H9 (cell line): ENCODE measurements at regions not wholly inside any gene's neighbourhood (a gene's known extent, or its start where the extent isn't known, plus 50 kb on each side); places are given as distances from the start of the nearest gene placed in this dataset.

Experiments
- DNase-seq: peaks from one replicate; pipeline ENCODE4 v3.0.0-alpha.2; 2017
- H2AFZ ChIP-seq: one replicate; pipeline ENCODE4 v1.6.1; 2013; ENCODE audit warnings: mild to moderate bottlenecking, low read length, control low read depth, moderate library complexity
- H2AK5ac ChIP-seq: 2 replicates; pipeline ENCODE4 v1.6.1; 2013; ENCODE audit warnings: low read length, control low read depth, mixed read lengths; ENCODE audit not compliant: insufficient read length
- H2BK120ac ChIP-seq: one replicate; pipeline ENCODE4 v1.6.1; 2013; ENCODE audit warnings: low read depth, mild to moderate bottlenecking, low read length, control low read depth, inconsistent platforms; ENCODE audit not compliant: poor library complexity, severe bottlenecking
- H2BK12ac ChIP-seq: 2 replicates; pipeline ENCODE4 v1.6.1; 2013; ENCODE audit warnings: low read length, control low read depth, mixed read lengths, low read depth; ENCODE audit not compliant: insufficient read length
- H2BK15ac ChIP-seq: 2 replicates; pipeline ENCODE4 v1.6.1; 2013; ENCODE audit warnings: low read depth, low read length, control low read depth
- H2BK20ac ChIP-seq: one replicate; pipeline ENCODE4 v1.6.1; 2013; ENCODE audit warnings: low read depth, mild to moderate bottlenecking, low read length, control low read depth, inconsistent platforms; ENCODE audit not compliant: poor library complexity, severe bottlenecking
- H2BK5ac ChIP-seq: 2 replicates; pipeline ENCODE4 v1.6.1; 2013; ENCODE audit warnings: low read length, control low read depth, mixed read lengths; ENCODE audit not compliant: insufficient read length
- H3K14ac ChIP-seq: 2 replicates; pipeline ENCODE4 v1.6.1; 2013; ENCODE audit warnings: low read length, control low read depth; ENCODE audit not compliant: insufficient read depth
- H3K18ac ChIP-seq: 2 replicates; pipeline ENCODE4 v1.6.1; 2013; ENCODE audit warnings: low read depth, mild to moderate bottlenecking, mixed read lengths, low read length, control low read depth; ENCODE audit not compliant: insufficient read length
- H3K23ac ChIP-seq: 2 replicates; pipeline ENCODE4 v1.6.1; 2013; ENCODE audit warnings: low read length, control low read depth, mixed read lengths, low read depth; ENCODE audit not compliant: insufficient read length
- H3K23me2 ChIP-seq: 2 replicates; pipeline ENCODE4 v1.6.1; 2013; ENCODE audit warnings: low read depth, mild to moderate bottlenecking, mixed read lengths, low read length, control low read depth; ENCODE audit not compliant: insufficient read length, poor library complexity, severe bottlenecking
- H3K27ac ChIP-seq: 2 replicates; pipeline ENCODE4 v1.5.1; 2013; ENCODE audit warnings: low read length, control low read depth, mixed read lengths, low read depth; ENCODE audit not compliant: insufficient read length
- H3K27me3 ChIP-seq: 2 replicates; pipeline ENCODE4 v1.6.1; 2013; ENCODE audit warnings: low read length, control low read depth, inconsistent platforms; ENCODE audit not compliant: insufficient read depth
- H3K4ac ChIP-seq: 2 replicates; pipeline ENCODE4 v1.6.1; 2013; ENCODE audit warnings: low read depth, mild to moderate bottlenecking, control low read depth, inconsistent platforms, low read length, moderate library complexity
- H3K4me1 ChIP-seq: 2 replicates; pipeline ENCODE4 v1.6.1; 2013; ENCODE audit warnings: low read length, control low read depth, inconsistent platforms; ENCODE audit not compliant: insufficient read depth
- H3K4me2 ChIP-seq: 2 replicates; pipeline ENCODE4 v1.6.1; 2013; ENCODE audit warnings: low read length, control low read depth, mixed read lengths; ENCODE audit not compliant: insufficient read length, insufficient read depth
- H3K56ac ChIP-seq: 2 replicates; pipeline ENCODE4 v1.6.1; 2013; ENCODE audit warnings: low read depth, mild to moderate bottlenecking, mixed read lengths, low read length, control low read depth; ENCODE audit not compliant: insufficient read length
- H3K79me1 ChIP-seq: 2 replicates; pipeline ENCODE4 v1.6.1; 2013; ENCODE audit warnings: low read depth, mild to moderate bottlenecking, moderate library complexity, low read length, control low read depth, inconsistent platforms; ENCODE audit not compliant: insufficient read depth, poor library complexity, severe bottlenecking
- H3K79me2 ChIP-seq: 2 replicates; pipeline ENCODE4 v1.6.1; 2013; ENCODE audit warnings: low read length, control low read depth, inconsistent platforms; ENCODE audit not compliant: insufficient read depth
- H3K9ac ChIP-seq: 2 replicates; pipeline ENCODE4 v1.6.1; 2013; ENCODE audit warnings: low read length, control low read depth, mixed read lengths; ENCODE audit not compliant: insufficient read length; ENCODE audit errors: extremely low read depth
- H3K9me3 ChIP-seq: one replicate; pipeline ENCODE4 v1.6.1; 2013; ENCODE audit warnings: low read depth, low read length, inconsistent platforms; ENCODE audit not compliant: control insufficient read depth
- H3T11ph ChIP-seq: one replicate; pipeline ENCODE4 v1.6.1; 2013; ENCODE audit warnings: mild to moderate bottlenecking, low read length, control low read depth, inconsistent platforms
- H4K20me1 ChIP-seq: one replicate; pipeline ENCODE4 v1.6.1; 2013; ENCODE audit not compliant: control insufficient read depth, insufficient read length, insufficient read depth
- H4K5ac ChIP-seq: 2 replicates; pipeline ENCODE4 v1.6.1; 2013; ENCODE audit warnings: low read depth, mild to moderate bottlenecking, mixed read lengths, low read length, control low read depth; ENCODE audit not compliant: insufficient read length
- H4K8ac ChIP-seq: replicated peaks from 2 replicates; pipeline ENCODE4 v1.6.1; 2013; ENCODE audit warnings: low read length, control low read depth, mixed read lengths, low read depth; ENCODE audit not compliant: insufficient read length
- H4K91ac ChIP-seq: 2 replicates; pipeline ENCODE4 v1.6.1; 2013; ENCODE audit warnings: low read depth, mild to moderate bottlenecking, moderate library complexity, mixed read lengths, low read length, control low read depth; ENCODE audit not compliant: insufficient read length
- H3K27ac Mint-ChIP-seq, 3 experiments: 2 replicates in 2 of 3; 3 replicates in 1 of 3; pipeline ENCODE4 v1.8.0; 2020 to 2021; ENCODE audit warnings: mixed read lengths in 3 of 3, mild to moderate bottlenecking in 1 of 3, moderate library complexity in 1 of 3
- H3K27me3 Mint-ChIP-seq: 2 replicates; pipeline ENCODE4 v1.8.0; 2021; ENCODE audit warnings: low read depth, mild to moderate bottlenecking, moderate library complexity, mixed read lengths
- H3K36me3 Mint-ChIP-seq, 3 experiments: 2 replicates in 2 of 3; 3 replicates in 1 of 3; pipeline ENCODE4 v1.8.0; 2020 to 2021; ENCODE audit warnings: low read depth in 3 of 3, mixed read lengths in 3 of 3; ENCODE audit not compliant: insufficient read depth in 1 of 3
- H3K4me1 Mint-ChIP-seq, 2 experiments: 2 replicates each; pipeline ENCODE4 v1.8.0; 2020; ENCODE audit warnings: mixed read lengths in 2 of 2
- H3K4me3 Mint-ChIP-seq, 2 experiments: 2 replicates in 1 of 2; 3 replicates in 1 of 2; pipeline ENCODE4 v1.8.0; 2020 to 2021; ENCODE audit warnings: mild to moderate bottlenecking in 2 of 2, mixed read lengths in 2 of 2, moderate library complexity in 1 of 2
- H3K9me3 Mint-ChIP-seq, 2 experiments: 2 replicates in 1 of 2; 3 replicates in 1 of 2; pipeline ENCODE4 v1.8.0; 2020; ENCODE audit warnings: mild to moderate bottlenecking in 2 of 2, mixed read lengths in 2 of 2, moderate library complexity in 1 of 2
- WGBS: extraction: QIAGEN DNeasy Blood & Tissue Kit; methylation state at CpG from one replicate; pipeline ENCODE4 v1.1.7; 2013; ENCODE audit warnings: missing lambda C conversion rate, low lambda C conversion rate, mixed read lengths; ENCODE audit not compliant: insufficient read length; ENCODE audit errors: extremely low coverage; 5-methylcytosine and 5-hydroxymethylcytosine counted together
- TF ChIP-seq, protein P1 (sequence below): fragments of 200-600 bp; sonication (generic); conservative IDR thresholded peaks from 3 replicates; pipeline ENCODE4 v1.8.0; 2021; ENCODE audit warnings: antibody characterized with exemption, mild to moderate bottlenecking

DNA sequence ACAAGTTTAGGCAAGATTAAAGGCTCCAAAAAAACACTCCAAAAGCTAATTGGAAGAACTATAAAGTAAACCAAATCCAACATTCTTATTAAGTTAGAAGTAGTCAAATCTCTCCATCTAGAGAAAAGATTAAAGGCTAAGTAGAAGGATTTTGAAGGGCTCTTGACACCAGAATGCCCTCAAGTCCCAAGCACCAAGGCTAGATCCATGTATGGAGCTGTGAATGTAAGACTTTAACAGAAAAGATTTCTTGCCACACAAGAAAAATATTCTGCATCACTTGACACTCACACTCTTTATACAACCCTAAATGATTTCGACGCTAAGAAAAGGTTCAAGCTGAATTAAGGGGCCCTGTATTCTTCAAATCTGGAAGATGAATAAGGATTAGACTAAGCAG, 345.2 kb downstream of the VGLL3 start:
- Histone ChIP-seq H3K4me1 (no peaks in the 10 kb centered on the region; the same call in 1 of the 2 replicates), H3K9ac (no peak overlapping the region), H2AK5ac (no peak overlapping the region), H3K14ac (no peak overlapping the region), H3K56ac (no peak overlapping the region), H3K27me3 (no peaks in the 10 kb centered on the region), H2BK12ac (no peak overlapping the region), H4K8ac (no peak overlapping the region), H4K5ac (no peak overlapping the region), H3K4me2 (no peak overlapping the region), H2BK15ac (no peak overlapping the region), H2BK20ac (no peak overlapping the region), H3K79me2 (no peaks in the 10 kb centered on the region), H3T11ph (no peak overlapping the region), H3K4ac (no peak overlapping the region), H3K9me3 (no peaks in the 10 kb centered on the region), H3K23ac (no peak overlapping the region), H3K27ac (no peak overlapping the region), H3K18ac (no peak overlapping the region), H2AFZ (no peak overlapping the region), H3K23me2 (no peaks in the 10 kb centered on the region), H2BK120ac (no peak overlapping the region), H4K91ac (no peak overlapping the region), H4K20me1 (no peaks in the 10 kb centered on the region), H3K79me1 (no peaks in the 10 kb centered on the region), H2BK5ac (no peak overlapping the region)
- Mint-ChIP-seq H3K9me3 (no peaks in the 10 kb centered on the region), H3K27me3 (no peaks in the 10 kb centered on the region), H3K27ac (no peak overlapping the region), H3K4me1 (no peaks in the 10 kb centered on the region), H3K4me3 (no peak overlapping the region), H3K36me3 (no peaks in the 10 kb centered on the region)
- TF ChIP-seq, protein P1, sequence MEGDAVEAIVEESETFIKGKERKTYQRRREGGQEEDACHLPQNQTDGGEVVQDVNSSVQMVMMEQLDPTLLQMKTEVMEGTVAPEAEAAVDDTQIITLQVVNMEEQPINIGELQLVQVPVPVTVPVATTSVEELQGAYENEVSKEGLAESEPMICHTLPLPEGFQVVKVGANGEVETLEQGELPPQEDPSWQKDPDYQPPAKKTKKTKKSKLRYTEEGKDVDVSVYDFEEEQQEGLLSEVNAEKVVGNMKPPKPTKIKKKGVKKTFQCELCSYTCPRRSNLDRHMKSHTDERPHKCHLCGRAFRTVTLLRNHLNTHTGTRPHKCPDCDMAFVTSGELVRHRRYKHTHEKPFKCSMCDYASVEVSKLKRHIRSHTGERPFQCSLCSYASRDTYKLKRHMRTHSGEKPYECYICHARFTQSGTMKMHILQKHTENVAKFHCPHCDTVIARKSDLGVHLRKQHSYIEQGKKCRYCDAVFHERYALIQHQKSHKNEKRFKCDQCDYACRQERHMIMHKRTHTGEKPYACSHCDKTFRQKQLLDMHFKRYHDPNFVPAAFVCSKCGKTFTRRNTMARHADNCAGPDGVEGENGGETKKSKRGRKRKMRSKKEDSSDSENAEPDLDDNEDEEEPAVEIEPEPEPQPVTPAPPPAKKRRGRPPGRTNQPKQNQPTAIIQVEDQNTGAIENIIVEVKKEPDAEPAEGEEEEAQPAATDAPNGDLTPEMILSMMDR, result no peak
- no CpG with 5 or more reads among the region's 2 CpGs for WGBS
- no peak for DNase-seq
